ENCODE measurements at regions not wholly inside any gene's neighbourhood (a gene's known extent, or its start where the extent isn't known, plus 50 kb on each side); places are given as distances from the start of the nearest gene placed in this dataset.
"Not testable (repeated sequence)": the region's sequence is repeated elsewhere in the genome, so short reads cannot be mapped to it uniquely, and the experiment has no call there.

DNA sequence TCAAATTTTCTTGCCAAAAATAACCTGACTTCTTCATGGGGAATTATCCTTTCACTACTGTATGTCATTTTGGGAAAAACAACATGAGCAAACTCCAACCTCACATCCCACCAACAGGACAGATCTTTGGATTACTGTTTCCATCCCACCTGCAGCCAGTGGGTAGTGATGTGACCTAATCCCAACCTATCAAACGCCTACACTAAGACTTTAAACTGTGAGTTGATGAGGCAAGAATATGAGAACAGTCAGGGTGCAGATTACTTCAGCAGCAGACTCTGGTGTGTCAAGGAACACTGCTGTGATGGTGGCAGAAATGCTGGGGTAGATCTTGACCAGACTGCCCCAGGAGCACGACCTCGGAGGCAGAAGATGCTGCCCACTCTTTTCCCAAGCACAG is 293.2 kb downstream of the DUSP6 start:
- TF ChIP-seq, protein P1, sequence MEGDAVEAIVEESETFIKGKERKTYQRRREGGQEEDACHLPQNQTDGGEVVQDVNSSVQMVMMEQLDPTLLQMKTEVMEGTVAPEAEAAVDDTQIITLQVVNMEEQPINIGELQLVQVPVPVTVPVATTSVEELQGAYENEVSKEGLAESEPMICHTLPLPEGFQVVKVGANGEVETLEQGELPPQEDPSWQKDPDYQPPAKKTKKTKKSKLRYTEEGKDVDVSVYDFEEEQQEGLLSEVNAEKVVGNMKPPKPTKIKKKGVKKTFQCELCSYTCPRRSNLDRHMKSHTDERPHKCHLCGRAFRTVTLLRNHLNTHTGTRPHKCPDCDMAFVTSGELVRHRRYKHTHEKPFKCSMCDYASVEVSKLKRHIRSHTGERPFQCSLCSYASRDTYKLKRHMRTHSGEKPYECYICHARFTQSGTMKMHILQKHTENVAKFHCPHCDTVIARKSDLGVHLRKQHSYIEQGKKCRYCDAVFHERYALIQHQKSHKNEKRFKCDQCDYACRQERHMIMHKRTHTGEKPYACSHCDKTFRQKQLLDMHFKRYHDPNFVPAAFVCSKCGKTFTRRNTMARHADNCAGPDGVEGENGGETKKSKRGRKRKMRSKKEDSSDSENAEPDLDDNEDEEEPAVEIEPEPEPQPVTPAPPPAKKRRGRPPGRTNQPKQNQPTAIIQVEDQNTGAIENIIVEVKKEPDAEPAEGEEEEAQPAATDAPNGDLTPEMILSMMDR (conservative IDR thresholded peaks at IDR 0.05; ENCODE audit: low read depth, low read length) = no peak
- no peak overlapping the region for H3K4me3 ChIP-seq (ENCODE audit: low read depth, low read length)
- DNase-seq (ENCODE audit: low read depth) = peak; percentile 46

- TF ChIP-seq, protein P1 (conservative IDR thresholded peaks at IDR 0.05; ENCODE audit: low read depth, low read length) = no peak
- no peak for DNase-seq (ENCODE audit: low read depth)
- H3K4me3 ChIP-seq (ENCODE audit: low read depth, low read length) = no peak overlapping the region
Observed at GRCh38 chr12:89058402-89058801, 293.9 kb downstream of the DUSP6 start.

DNA sequence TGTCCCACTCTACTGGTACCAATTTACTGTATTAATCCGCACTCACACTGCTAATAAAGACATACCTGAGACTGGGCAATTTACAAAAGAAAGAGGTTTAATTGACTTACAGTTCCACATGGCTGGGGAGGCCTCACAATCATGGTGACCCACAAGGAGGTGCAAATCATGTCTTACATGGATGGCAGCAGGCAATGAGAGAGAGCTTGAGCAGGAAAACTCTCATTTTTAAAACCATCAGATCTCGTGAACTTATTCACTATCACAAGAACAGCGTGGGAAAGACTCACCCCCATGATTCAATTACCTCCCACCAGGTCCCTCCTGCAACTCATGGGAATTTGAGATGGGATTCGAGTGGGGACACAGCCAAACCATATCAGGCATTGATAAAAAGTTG is 298.5 kb downstream of the DUSP6 start:
- DNase-seq (ENCODE audit: low read depth); H3K4me3 ChIP-seq (ENCODE audit: low read depth, low read length): not testable (repeated sequence)

- H3K4me3 ChIP-seq (ENCODE audit: low read depth, low read length) = no peak overlapping the region
- TF ChIP-seq, protein P1 (conservative IDR thresholded peaks at IDR 0.05; ENCODE audit: low read depth, low read length) = peak; percentile 89
- peak; percentile 89 for DNase-seq (ENCODE audit: low read depth)
Observed at GRCh38 chr12:89051065-89051677, 301.1 kb downstream of the DUSP6 start.

DNA sequence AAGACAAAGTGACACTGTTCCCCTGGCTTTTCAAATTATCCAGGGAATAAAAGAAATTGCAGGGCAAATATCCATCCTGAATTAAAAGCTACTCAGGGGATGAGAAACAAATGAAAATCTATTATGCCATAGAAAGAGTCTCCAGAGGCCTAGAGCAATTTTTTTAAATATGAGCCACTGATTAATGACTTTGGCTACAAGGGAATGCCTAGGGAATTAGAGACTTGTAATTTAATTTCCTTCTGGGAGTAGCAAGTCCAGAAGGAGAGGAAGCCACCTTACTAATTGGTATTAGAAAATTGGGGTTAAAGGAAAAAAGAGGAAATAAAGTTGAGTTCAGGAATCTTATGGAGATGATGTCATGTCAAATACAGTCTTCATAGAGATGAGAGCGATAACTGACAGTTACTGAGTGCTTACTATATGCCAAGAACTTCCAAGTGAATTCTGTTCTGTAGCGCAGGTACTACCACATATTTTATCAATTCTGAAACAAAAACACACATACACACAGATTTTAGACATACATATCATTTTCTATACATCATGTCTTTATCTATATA is 304.4 kb downstream of the DUSP6 start:
- TF ChIP-seq, protein P1 (conservative IDR thresholded peaks at IDR 0.05; ENCODE audit: low read depth, low read length) = no peak
- DNase-seq (ENCODE audit: low read depth) = no peak
- no peak overlapping the region for H3K4me3 ChIP-seq (ENCODE audit: low read depth, low read length)

GRCh38 chr12:89041078-89041477 is 311.2 kb downstream of the DUSP6 start:
- no peak overlapping the region for H3K4me3 ChIP-seq (ENCODE audit: low read depth, low read length)
- no peak for DNase-seq (ENCODE audit: low read depth)
- TF ChIP-seq, protein P1 (conservative IDR thresholded peaks at IDR 0.05; ENCODE audit: low read depth, low read length) = no peak

- H3K4me3 ChIP-seq (ENCODE audit: low read depth, low read length) = no peak overlapping the region
- TF ChIP-seq, protein P1 (conservative IDR thresholded peaks at IDR 0.05; ENCODE audit: low read depth, low read length) = peak; percentile 15
Observed at GRCh38 chr12:89040146-89040964, 311.9 kb downstream of the DUSP6 start.

More at GRCh38 chr12:89040146-89040964, 311.9 kb downstream of the DUSP6 start:
- peak; percentile 61 for DNase-seq (ENCODE audit: low read depth)
